Nephron progenitor cell (in vitro differentiated cells): ENCODE measurements at regions not wholly inside any gene's neighbourhood (a gene's known extent, or its start where the extent isn't known, plus 50 kb on each side); places are given as distances from the start of the nearest gene placed in this dataset.
"Not testable (repeated sequence)": the region's sequence is repeated elsewhere in the genome, so short reads cannot be mapped to it uniquely, and the experiment has no call there.

Experiments
- DNase-seq: peaks from one replicate; pipeline ENCODE4 v3.0.0; 2021
- H3K27ac Mint-ChIP-seq: 2 replicates; pipeline ENCODE4 v1.8.0; 2021; ENCODE audit warnings: mild to moderate bottlenecking, moderate library complexity, mixed read lengths
- H3K27me3 Mint-ChIP-seq: 2 replicates; pipeline ENCODE4 v1.8.0; 2021; ENCODE audit warnings: mild to moderate bottlenecking, low read depth, mixed read lengths; ENCODE audit not compliant: poor library complexity
- H3K36me3 Mint-ChIP-seq: 2 replicates; pipeline ENCODE4 v1.8.0; 2021; ENCODE audit warnings: low read depth, mixed read lengths
- H3K4me1 Mint-ChIP-seq: 2 replicates; pipeline ENCODE4 v1.8.0; 2021; ENCODE audit warnings: mixed read lengths
- H3K4me3 Mint-ChIP-seq: 2 replicates; pipeline ENCODE4 v1.8.0; 2021; ENCODE audit warnings: mild to moderate bottlenecking, moderate library complexity, mixed read lengths
- H3K9me3 Mint-ChIP-seq: 2 replicates; pipeline ENCODE4 v1.8.0; 2021; ENCODE audit warnings: mild to moderate bottlenecking, moderate library complexity, mixed read lengths
- CTCF ChIP-seq: fragments of 200-600 bp; sonication (generic); IDR thresholded peaks from 2 replicates; pipeline ENCODE4 v1.5.0; 2021; ENCODE audit warnings: antibody characterized with exemption

- no peak overlapping the region for H3K4me3 Mint-ChIP-seq
- peaks cover 5% of the 10 kb centered on the region for H3K9me3 Mint-ChIP-seq
- peak overlapping the region; percentile 84 for H3K27ac Mint-ChIP-seq
- peaks cover 3% of the 10 kb centered on the region for H3K27me3 Mint-ChIP-seq
- no peak for DNase-seq
- peaks cover 13% of the 10 kb centered on the region for H3K4me1 Mint-ChIP-seq
- TF ChIP-seq CTCF = no peak
- H3K36me3 Mint-ChIP-seq = no peaks in the 10 kb centered on the region
These were observed 255.8 kb upstream of the FOXN3 start for GRCh38 chr14:89672636-89673511.

- H3K27ac Mint-ChIP-seq = no peak overlapping the region
- no peaks in the 10 kb centered on the region for H3K27me3 Mint-ChIP-seq
- peaks cover 12% of the 10 kb centered on the region for H3K36me3 Mint-ChIP-seq
- TF ChIP-seq CTCF = no peak
- H3K4me1 Mint-ChIP-seq = peaks cover 14% of the 10 kb centered on the region
- H3K9me3 Mint-ChIP-seq = peaks cover 21% of the 10 kb centered on the region
- H3K4me3 Mint-ChIP-seq = no peak overlapping the region
- DNase-seq = no peak
These were observed 252.2 kb upstream of the FOXN3 start for GRCh38 chr14:89669193-89669592.

GRCh38 chr14:89667983-89668382 lies 250.9 kb upstream of the FOXN3 start:
- Mint-ChIP-seq H3K27me3 (no peaks in the 10 kb centered on the region), H3K36me3 (peaks cover 12% of the 10 kb centered on the region), H3K4me1 (peaks cover 12% of the 10 kb centered on the region), H3K9me3 (peaks cover 21% of the 10 kb centered on the region), H3K4me3 (no peak overlapping the region), H3K27ac (no peak overlapping the region)
- DNase-seq = peak; percentile 15
- TF ChIP-seq CTCF = no peak

DNA sequence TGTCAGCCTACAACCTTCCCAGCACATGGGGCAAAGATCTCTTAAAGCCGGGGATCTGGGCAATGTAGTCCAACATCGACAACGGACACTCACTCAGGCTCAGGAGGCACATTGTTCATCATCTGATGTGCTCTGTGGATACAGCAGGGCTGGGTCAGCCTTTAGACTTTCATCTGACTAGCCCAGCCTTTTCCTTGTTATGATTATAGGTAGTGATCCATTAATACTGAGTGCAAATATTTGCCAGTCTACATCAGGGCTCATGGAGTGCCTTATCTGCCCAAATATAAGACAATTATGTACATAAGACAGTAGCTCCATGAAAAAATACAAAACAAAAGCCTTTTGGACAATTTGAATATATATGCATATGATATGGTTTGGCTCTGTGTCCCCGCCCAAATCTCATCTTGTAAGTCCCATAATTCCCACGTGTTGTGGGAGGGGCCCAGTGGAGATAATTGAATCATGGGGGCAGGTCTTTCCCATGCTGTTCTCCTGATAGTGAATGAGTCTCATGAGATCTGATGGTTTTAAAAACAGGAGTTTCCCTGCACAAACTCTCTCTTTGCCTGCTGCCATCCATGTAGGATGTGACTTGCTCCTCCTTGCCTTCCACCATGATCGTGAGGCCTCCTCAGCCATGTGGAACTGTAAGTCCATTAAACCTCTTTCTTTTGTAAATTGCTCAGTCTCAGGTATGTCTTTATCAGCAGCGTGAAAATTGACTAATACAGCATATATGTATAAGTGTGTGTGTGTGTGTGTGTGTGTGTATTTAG lies 248.5 kb upstream of the FOXN3 start:
- peaks cover 12% of the 10 kb centered on the region for H3K36me3 Mint-ChIP-seq
- H3K27me3 Mint-ChIP-seq = not testable (repeated sequence)

DNA sequence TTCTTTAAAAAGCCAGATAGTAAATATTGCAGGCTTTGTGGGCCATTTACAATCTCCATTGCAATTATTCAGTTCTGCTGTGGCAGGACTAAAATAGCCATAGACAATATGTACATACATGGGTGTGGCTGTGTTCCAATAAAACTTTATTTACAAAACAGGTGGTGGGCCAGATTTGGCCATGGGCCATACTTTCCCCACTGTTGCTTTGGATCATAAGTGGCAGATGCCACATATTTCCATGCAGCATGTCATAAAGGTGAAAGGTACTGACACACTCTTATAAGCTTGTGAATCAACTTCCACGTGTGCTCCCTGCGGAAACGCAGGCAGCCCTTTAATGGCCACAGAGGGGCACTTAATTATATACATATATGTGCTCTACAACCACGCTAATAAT lies 244.4 kb upstream of the FOXN3 start:
- no peak overlapping the region for H3K27ac Mint-ChIP-seq
- H3K4me1 Mint-ChIP-seq = peaks cover 6% of the 10 kb centered on the region
- peaks cover 3% of the 10 kb centered on the region for H3K27me3 Mint-ChIP-seq
- H3K4me3 Mint-ChIP-seq = no peak overlapping the region
- H3K36me3 Mint-ChIP-seq = peaks cover 17% of the 10 kb centered on the region
- H3K9me3 Mint-ChIP-seq = peaks cover 24% of the 10 kb centered on the region
- no peak for TF ChIP-seq CTCF
- no peak for DNase-seq

More for the DNA sequence above, 248.5 kb upstream of the FOXN3 start:
- H3K4me3 Mint-ChIP-seq, H3K4me1 Mint-ChIP-seq, H3K27ac Mint-ChIP-seq, DNase-seq: not testable (repeated sequence)
- H3K9me3 Mint-ChIP-seq = peaks cover 21% of the 10 kb centered on the region

GRCh38 chr14:89660625-89661233 lies 243.7 kb upstream of the FOXN3 start:
- H3K27ac Mint-ChIP-seq, H3K27me3 Mint-ChIP-seq, DNase-seq, H3K4me1 Mint-ChIP-seq, H3K4me3 Mint-ChIP-seq: not testable (repeated sequence)
- peaks cover 24% of the 10 kb centered on the region for H3K9me3 Mint-ChIP-seq
- H3K36me3 Mint-ChIP-seq = peaks cover 13% of the 10 kb centered on the region
